HEK293T (cell line): ENCODE measurements at regions not wholly inside any gene's neighbourhood (a gene's known extent, or its start where the extent isn't known, plus 50 kb on each side); places are given as distances from the start of the nearest gene placed in this dataset.

Experiments
- ELF4 ChIP-seq: fragments of 450-650 bp; IDR thresholded peaks from 2 replicates; pipeline ENCODE4 v1.6.1; 2017; ENCODE audit warnings: antibody characterized with exemption
- FOXM1 ChIP-seq: fragments of 450-650 bp; IDR thresholded peaks from 2 replicates; pipeline ENCODE4 v1.6.1; 2017; ENCODE audit warnings: mild to moderate bottlenecking, borderline replicate concordance
- L3MBTL2 ChIP-seq: fragments of 450-650 bp; conservative IDR thresholded peaks from 2 replicates; pipeline ENCODE4 v1.6.1; 2016; ENCODE audit warnings: mild to moderate bottlenecking
- SUZ12 ChIP-seq: fragments of 450-650 bp; IDR thresholded peaks from 2 replicates; pipeline ENCODE4 v1.6.1; 2016; ENCODE audit warnings: mild to moderate bottlenecking
- ZNF384 ChIP-seq: fragments of 450-650 bp; IDR thresholded peaks from 2 replicates; pipeline ENCODE4 v1.6.1; 2016

- TF ChIP-seq SUZ12: no peak
- TF ChIP-seq FOXM1: no peak
- no peak for TF ChIP-seq ELF4
- TF ChIP-seq L3MBTL2: no peak
- TF ChIP-seq ZNF384: no peak
Measured at GRCh38 chr18:22657619-22658018, 239.9 kb upstream of the CTAGE1 start.
